Stimulated activated naive CD8-positive, alpha-beta T cell treated with anti-CD3 and anti-CD28 coated beads, Interleukin-15, amount 100 ng/mL, for 72 hours (primary cell): ENCODE measurements at regions not wholly inside any gene's neighbourhood (a gene's known extent, or its start where the extent isn't known, plus 50 kb on each side); places are given as distances from the start of the nearest gene placed in this dataset.

Experiments used
- ATAC-seq: fragments of 150-1000 bp; cut with Tn5 transposase; 2 replicates; pipeline ENCODE4 v1.10.0; 2021; ENCODE audit warnings: mild to moderate bottlenecking, moderate library complexity
- DNase-seq, 2 donors: peaks; one replicate each; pipeline ENCODE4 v3.0.0; 2021 to 2022
- H3K27ac Mint-ChIP-seq, 2 donors: one replicate each; pipeline ENCODE4 v1.8.0; 2022; ENCODE audit warnings: mild to moderate bottlenecking in 2 of 2, mixed read lengths in 2 of 2, moderate library complexity in 2 of 2
- H3K27me3 Mint-ChIP-seq: one replicate; pipeline ENCODE4 v1.8.0; 2022; ENCODE audit warnings: mixed read lengths
- H3K4me1 Mint-ChIP-seq: one replicate; pipeline ENCODE4 v1.8.0; 2022; ENCODE audit warnings: mild to moderate bottlenecking, mixed read lengths
- H3K4me3 Mint-ChIP-seq, 2 donors: one replicate each; pipeline ENCODE4 v1.8.0; 2022; ENCODE audit warnings: mild to moderate bottlenecking in 2 of 2, mixed read lengths in 2 of 2, moderate library complexity in 1 of 2
- H3K9me3 Mint-ChIP-seq, 2 donors: one replicate each; pipeline ENCODE4 v1.8.0; 2022; ENCODE audit warnings: mixed read lengths in 2 of 2

- DNase-seq, result peak in 1 of 2 donors; percentile 21
- peaks cover 0 to 7% of the 10 kb centered on the region in 2 donors for H3K9me3 Mint-ChIP-seq
- ATAC-seq, result peak; percentile 72
- peak overlapping the region; percentile 11 to 16 for H3K4me3 Mint-ChIP-seq
- no peaks in the 10 kb centered on the region for H3K27me3 Mint-ChIP-seq
- H3K27ac Mint-ChIP-seq, result peak overlapping the region in 1 of 2 donors; percentile 78
- H3K4me1 Mint-ChIP-seq, result peaks cover 51% of the 10 kb centered on the region
These were observed 55.5 kb upstream of the SGK1 start for GRCh38 chr6:134373282-134373922.

GRCh38 chr6:134372603-134373281, 54.8 kb upstream of the SGK1 start:
- H3K27me3 Mint-ChIP-seq, result no peaks in the 10 kb centered on the region
- peak overlapping the region in 1 of 2 donors; percentile 11 for H3K4me3 Mint-ChIP-seq
- peaks cover 0 to 7% of the 10 kb centered on the region in 2 donors for H3K9me3 Mint-ChIP-seq
- H3K4me1 Mint-ChIP-seq, result peaks cover 48% of the 10 kb centered on the region
- DNase-seq, result no peak
- ATAC-seq, result no peak
- peak overlapping the region in 1 of 2 donors; percentile 27 for H3K27ac Mint-ChIP-seq

- ATAC-seq (no peak), DNase-seq (no peak)
- no peaks in the 10 kb centered on the region for H3K9me3 Mint-ChIP-seq
- no peaks in the 10 kb centered on the region for H3K27me3 Mint-ChIP-seq
- no peak overlapping the region for H3K27ac Mint-ChIP-seq
- H3K4me1 Mint-ChIP-seq, result peaks cover 25% of the 10 kb centered on the region
- no peak overlapping the region for H3K4me3 Mint-ChIP-seq
These were observed 50.8 kb upstream of the SGK1 start for GRCh38 chr6:134368670-134369069.
